ENCODE measurements at regions not wholly inside any gene's neighbourhood (a gene's known extent, or its start where the extent isn't known, plus 50 kb on each side); places are given as distances from the start of the nearest gene placed in this dataset.

- peaks cover 6% of the 10 kb centered on the region for H3K9me3 ChIP-seq (ENCODE audit: low read depth, low read length)
- no peaks in the 10 kb centered on the region for H3K4me1 ChIP-seq (ENCODE audit: insufficient read depth, low read length)
- no peak overlapping the region for H3K4me3 ChIP-seq (ENCODE audit: low read length)
- peaks cover 56% of the 10 kb centered on the region for H3K27me3 ChIP-seq (ENCODE audit: insufficient read depth, low read length)
These were observed 99.3 kb upstream of the NFE2L3 start for GRCh38 chr7:26052706-26053105.

GRCh38 chr7:26054386-26054785 lies 97.6 kb upstream of the NFE2L3 start:
- Histone ChIP-seq H3K27me3 (ENCODE audit: insufficient read depth, low read length) (peaks cover 59% of the 10 kb centered on the region), H3K9me3 (ENCODE audit: low read depth, low read length) (peaks cover 6% of the 10 kb centered on the region), H3K4me3 (ENCODE audit: low read length) (no peak overlapping the region), H3K4me1 (ENCODE audit: insufficient read depth, low read length) (no peaks in the 10 kb centered on the region)

GRCh38 chr7:26055241-26055640 lies 96.8 kb upstream of the NFE2L3 start:
- Histone ChIP-seq H3K27me3 (ENCODE audit: insufficient read depth, low read length) (peaks cover 58% of the 10 kb centered on the region), H3K4me3 (ENCODE audit: low read length) (no peak overlapping the region), H3K9me3 (ENCODE audit: low read depth, low read length) (peaks cover 6% of the 10 kb centered on the region), H3K4me1 (ENCODE audit: insufficient read depth, low read length) (no peaks in the 10 kb centered on the region)

- Histone ChIP-seq H3K4me3 (ENCODE audit: low read length) (no peak overlapping the region), H3K27me3 (ENCODE audit: insufficient read depth, low read length) (peaks cover 39% of the 10 kb centered on the region), H3K4me1 (ENCODE audit: insufficient read depth, low read length) (no peaks in the 10 kb centered on the region), H3K9me3 (ENCODE audit: low read depth, low read length) (no peaks in the 10 kb centered on the region)
These were observed 91.0 kb upstream of the NFE2L3 start for GRCh38 chr7:26060733-26061677.

GRCh38 chr7:26061678-26062603 lies 90.1 kb upstream of the NFE2L3 start:
- Histone ChIP-seq H3K9me3 (ENCODE audit: low read depth, low read length) (no peaks in the 10 kb centered on the region), H3K4me3 (ENCODE audit: low read length) (no peak overlapping the region), H3K27me3 (ENCODE audit: insufficient read depth, low read length) (peaks cover 35% of the 10 kb centered on the region), H3K4me1 (ENCODE audit: insufficient read depth, low read length) (no peaks in the 10 kb centered on the region)

- no peaks in the 10 kb centered on the region for H3K4me1 ChIP-seq (ENCODE audit: insufficient read depth, low read length)
- no peaks in the 10 kb centered on the region for H3K9me3 ChIP-seq (ENCODE audit: low read depth, low read length)
- no peak overlapping the region for H3K4me3 ChIP-seq (ENCODE audit: low read length)
- peaks cover 19% of the 10 kb centered on the region for H3K27me3 ChIP-seq (ENCODE audit: insufficient read depth, low read length)
These were observed 86.3 kb upstream of the NFE2L3 start for GRCh38 chr7:26065652-26066051.

- H3K4me1 ChIP-seq (ENCODE audit: insufficient read depth, low read length), result no peaks in the 10 kb centered on the region
- no peaks in the 10 kb centered on the region for H3K9me3 ChIP-seq (ENCODE audit: low read depth, low read length)
- peaks cover 10% of the 10 kb centered on the region for H3K27me3 ChIP-seq (ENCODE audit: insufficient read depth, low read length)
- no peak overlapping the region for H3K4me3 ChIP-seq (ENCODE audit: low read length)
These were observed 85.3 kb upstream of the NFE2L3 start for GRCh38 chr7:26066736-26067135.

- Histone ChIP-seq H3K4me3 (ENCODE audit: low read length) (no peak overlapping the region), H3K4me1 (ENCODE audit: insufficient read depth, low read length) (no peaks in the 10 kb centered on the region), H3K9me3 (ENCODE audit: low read depth, low read length) (no peaks in the 10 kb centered on the region), H3K27me3 (ENCODE audit: insufficient read depth, low read length) (peaks cover 3% of the 10 kb centered on the region)
These were observed 81.7 kb upstream of the NFE2L3 start for GRCh38 chr7:26070290-26070689.

GRCh38 chr7:26071622-26072456 lies 80.2 kb upstream of the NFE2L3 start:
- Histone ChIP-seq H3K9me3 (ENCODE audit: low read depth, low read length) (no peaks in the 10 kb centered on the region), H3K4me1 (ENCODE audit: insufficient read depth, low read length) (no peaks in the 10 kb centered on the region), H3K4me3 (ENCODE audit: low read length) (no peak overlapping the region), H3K27me3 (ENCODE audit: insufficient read depth, low read length) (peaks cover 11% of the 10 kb centered on the region)

- peaks cover 22% of the 10 kb centered on the region for H3K27me3 ChIP-seq (ENCODE audit: insufficient read depth, low read length)
- H3K4me3 ChIP-seq (ENCODE audit: low read length), result no peak overlapping the region
- H3K9me3 ChIP-seq (ENCODE audit: low read depth, low read length), result no peaks in the 10 kb centered on the region
- no peaks in the 10 kb centered on the region for H3K4me1 ChIP-seq (ENCODE audit: insufficient read depth, low read length)
These were observed 79.0 kb upstream of the NFE2L3 start for GRCh38 chr7:26073041-26073440.

GRCh38 chr7:26074919-26075318 lies 77.1 kb upstream of the NFE2L3 start:
- no peaks in the 10 kb centered on the region for H3K9me3 ChIP-seq (ENCODE audit: low read depth, low read length)
- H3K27me3 ChIP-seq (ENCODE audit: insufficient read depth, low read length), result peaks cover 41% of the 10 kb centered on the region
- peaks cover 6% of the 10 kb centered on the region for H3K4me1 ChIP-seq (ENCODE audit: insufficient read depth, low read length)
- no peak overlapping the region for H3K4me3 ChIP-seq (ENCODE audit: low read length)

- H3K4me1 ChIP-seq (ENCODE audit: insufficient read depth, low read length), result peaks cover 6% of the 10 kb centered on the region
- H3K27me3 ChIP-seq (ENCODE audit: insufficient read depth, low read length), result peaks cover 46% of the 10 kb centered on the region
- H3K9me3 ChIP-seq (ENCODE audit: low read depth, low read length), result no peaks in the 10 kb centered on the region
- H3K4me3 ChIP-seq (ENCODE audit: low read length), result no peak overlapping the region
These were observed 75.3 kb upstream of the NFE2L3 start for GRCh38 chr7:26076691-26077090.

GRCh38 chr7:26078437-26079336 lies 73.3 kb upstream of the NFE2L3 start:
- Histone ChIP-seq H3K4me3 (ENCODE audit: low read length) (no peak overlapping the region), H3K4me1 (ENCODE audit: insufficient read depth, low read length) (peaks cover 6% of the 10 kb centered on the region), H3K27me3 (ENCODE audit: insufficient read depth, low read length) (peaks cover 43% of the 10 kb centered on the region), H3K9me3 (ENCODE audit: low read depth, low read length) (no peaks in the 10 kb centered on the region)

GRCh38 chr7:26081638-26082037 lies 70.4 kb upstream of the NFE2L3 start:
- Histone ChIP-seq H3K9me3 (ENCODE audit: low read depth, low read length) (no peaks in the 10 kb centered on the region), H3K27me3 (ENCODE audit: insufficient read depth, low read length) (peaks cover 37% of the 10 kb centered on the region), H3K4me1 (ENCODE audit: insufficient read depth, low read length) (peaks cover 6% of the 10 kb centered on the region), H3K4me3 (ENCODE audit: low read length) (no peak overlapping the region)

Measured in mononuclear cell (primary cell).